Inflammatory macrophage (primary cell): ENCODE measurements at regions not wholly inside any gene's neighbourhood (a gene's known extent, or its start where the extent isn't known, plus 50 kb on each side); places are given as distances from the start of the nearest gene placed in this dataset.
"Not testable (repeated sequence)": the region's sequence is repeated elsewhere in the genome, so short reads cannot be mapped to it uniquely, and the experiment has no call there.

Experiments used
- DNase-seq, 2 donors: peaks; one replicate each; pipeline ENCODE4 v3.0.0-alpha.2; 2020 to 2022

GRCh38 chr5:97955450-97955849 lies 772.4 kb upstream of the RIOK2 start:
- DNase-seq, result no peak

GRCh38 chr5:97967292-97967691 lies 784.2 kb upstream of the RIOK2 start:
- DNase-seq, result no peak

DNA sequence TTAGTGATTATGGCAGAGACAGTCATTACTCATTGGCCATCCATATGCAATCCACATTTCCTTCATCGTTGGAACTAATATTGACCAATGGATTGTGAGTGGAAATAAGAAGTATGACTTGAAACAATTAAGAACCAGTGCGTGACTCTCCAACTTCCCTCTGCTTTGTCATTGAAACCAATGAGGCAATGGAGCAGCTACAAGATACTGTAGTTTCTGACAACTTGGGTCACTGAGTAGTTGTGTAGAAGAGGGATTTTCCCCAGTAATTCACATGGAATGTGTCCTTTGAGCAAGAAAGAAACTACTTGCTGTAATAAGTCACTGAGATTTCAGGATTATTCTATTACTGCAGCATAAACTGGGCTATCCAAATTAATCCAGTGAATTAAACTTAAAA lies 785.3 kb upstream of the RIOK2 start:
- DNase-seq, result no peak

DNA sequence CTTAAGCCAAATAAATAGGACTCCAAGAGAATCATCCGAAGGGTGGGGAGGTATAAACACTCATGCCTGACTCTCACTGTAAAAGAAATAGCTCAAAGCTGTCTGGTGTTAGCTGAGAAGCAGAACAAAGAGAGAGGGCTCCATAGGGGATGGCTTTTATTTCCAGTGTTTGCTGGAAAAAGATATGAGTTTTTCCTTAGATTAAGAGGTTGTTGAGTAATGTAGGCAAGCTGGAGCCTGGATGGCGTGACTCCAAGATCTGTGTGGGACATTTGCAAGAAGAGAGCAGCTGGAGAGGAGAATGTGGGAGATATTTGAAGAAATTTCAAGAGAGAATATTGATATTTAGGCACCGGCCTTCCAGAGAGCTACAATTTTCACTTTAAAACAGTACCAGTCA lies 793.7 kb upstream of the RGMB start:
- DNase-seq, result no peak

DNA sequence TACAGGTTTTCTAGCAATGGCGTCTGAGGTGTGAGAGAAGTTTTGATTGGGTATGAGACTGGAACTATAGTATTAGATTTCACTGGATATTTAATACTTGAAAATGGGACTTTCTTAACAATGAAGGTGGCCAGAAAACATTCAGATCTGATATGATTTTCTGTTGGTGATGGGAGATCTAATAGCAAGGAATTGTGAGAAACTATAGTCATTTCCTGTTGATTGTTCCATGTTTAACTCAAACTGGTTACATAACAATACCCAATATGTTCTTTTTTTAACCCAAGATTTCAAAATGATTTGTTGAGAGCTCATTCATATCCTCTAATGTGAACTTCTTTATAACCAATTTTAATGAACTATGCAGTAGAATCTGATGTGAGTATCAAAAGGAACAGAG lies 793.2 kb upstream of the RGMB start:
- DNase-seq, result no peak

DNA sequence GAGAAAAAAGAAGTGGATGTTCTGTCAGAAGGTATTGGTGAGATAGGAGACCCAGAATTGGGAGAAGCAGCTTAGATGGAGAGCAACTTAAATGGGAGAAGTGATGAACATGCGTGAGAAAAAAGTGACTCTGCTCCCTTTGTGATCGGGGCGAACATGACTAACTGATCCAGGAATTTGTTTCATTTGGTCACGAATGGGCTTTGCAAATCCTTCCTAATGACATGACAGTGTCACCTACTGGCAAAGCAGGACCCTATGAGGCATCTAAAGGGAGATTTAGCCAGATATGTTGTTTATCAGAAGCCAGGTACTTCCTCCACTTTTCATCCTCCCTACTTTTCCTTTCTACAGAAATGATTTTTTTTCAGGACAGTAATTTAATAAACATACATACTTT lies 787.4 kb upstream of the RGMB start:
- DNase-seq, result no peak

GRCh38 chr5:97991236-97991635 lies 782.2 kb upstream of the RGMB start:
- DNase-seq, result no peak

DNA sequence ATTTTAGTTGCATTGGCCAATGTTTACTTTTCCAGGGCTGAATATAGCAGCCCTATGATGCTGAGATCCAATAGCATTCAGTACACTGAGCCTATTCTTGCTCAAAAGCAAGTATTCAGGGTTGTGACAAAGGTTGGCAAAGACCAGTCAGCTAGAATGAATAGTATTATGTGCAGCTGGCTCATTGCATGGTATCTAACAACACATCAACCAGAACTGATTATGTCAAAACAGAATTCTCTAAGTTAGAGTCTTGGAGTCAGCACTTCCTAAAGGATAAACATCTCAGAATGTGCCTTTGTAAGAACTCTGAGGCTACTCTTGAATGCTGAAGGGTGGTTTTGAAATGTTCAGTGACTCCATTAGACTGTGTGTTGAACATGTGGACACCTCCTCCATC lies 774.5 kb upstream of the RGMB start:
- DNase-seq, result no peak

- no peak for DNase-seq
Observed at GRCh38 chr5:98004463-98004862, 769.0 kb upstream of the RGMB start.

GRCh38 chr5:98016771-98017170 lies 756.7 kb upstream of the RGMB start:
- no peak for DNase-seq

DNA sequence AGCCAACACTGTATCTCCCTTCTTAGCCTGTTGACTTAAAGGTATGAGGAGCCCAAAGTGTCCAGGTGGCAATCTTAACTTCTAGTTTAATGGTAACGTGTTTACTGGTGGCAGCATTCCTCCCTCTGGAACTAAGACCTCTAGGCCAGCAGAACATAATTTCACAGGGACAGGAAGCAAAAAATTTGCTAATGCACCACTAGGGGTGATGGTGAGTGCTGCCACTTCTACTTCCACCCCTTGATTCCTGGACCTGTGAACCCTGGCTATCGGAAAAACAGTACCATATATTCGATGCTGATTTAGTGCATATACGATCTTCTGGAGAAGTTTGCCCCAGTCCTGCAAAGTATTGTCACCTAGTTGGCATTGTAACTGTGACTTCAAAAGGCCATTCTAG lies 743.2 kb upstream of the RGMB start:
- not testable (repeated sequence) for DNase-seq

- DNase-seq, result not testable (repeated sequence)
Observed at GRCh38 chr5:98031036-98031435, 742.4 kb upstream of the RGMB start.

DNA sequence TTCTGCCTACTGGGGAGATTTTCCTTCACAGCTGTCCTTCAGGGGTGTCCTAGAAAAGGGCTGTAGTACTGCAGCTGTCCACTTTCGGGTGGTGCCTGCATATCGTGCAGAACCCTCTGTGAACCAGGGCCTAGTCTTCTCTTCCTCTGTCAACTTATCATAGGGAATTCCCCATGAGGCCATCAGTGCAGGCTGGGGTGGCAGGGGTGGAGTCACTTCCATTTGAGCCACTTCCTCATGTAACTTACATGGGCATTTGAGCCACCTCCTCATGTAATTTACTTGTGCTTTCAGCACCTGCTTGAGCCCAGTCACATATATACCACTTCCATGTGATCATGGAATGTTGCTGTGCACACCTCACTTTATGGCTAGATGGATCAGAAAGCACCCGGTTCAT lies 742.0 kb upstream of the RGMB start:
- no peak for DNase-seq

DNA sequence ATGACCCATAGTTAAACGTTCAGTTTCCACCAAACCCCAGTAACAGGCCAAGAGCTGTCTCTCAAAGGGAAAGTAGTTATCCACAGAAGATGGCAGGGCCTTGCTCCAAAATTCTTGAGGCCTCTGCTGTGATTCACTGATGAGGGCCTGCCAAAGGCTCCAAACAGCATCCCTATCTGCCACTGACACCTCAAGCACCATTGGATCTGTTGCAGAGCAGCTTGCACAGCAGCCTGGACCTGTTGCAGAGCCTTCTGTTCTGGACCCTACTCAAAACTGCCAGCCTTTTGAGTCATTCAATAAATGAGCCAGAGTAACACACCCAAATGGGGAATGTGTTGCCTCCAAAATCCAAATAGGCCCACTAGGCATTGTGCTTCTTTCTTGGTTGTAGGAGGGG lies 741.5 kb upstream of the RGMB start:
- no peak for DNase-seq

DNA sequence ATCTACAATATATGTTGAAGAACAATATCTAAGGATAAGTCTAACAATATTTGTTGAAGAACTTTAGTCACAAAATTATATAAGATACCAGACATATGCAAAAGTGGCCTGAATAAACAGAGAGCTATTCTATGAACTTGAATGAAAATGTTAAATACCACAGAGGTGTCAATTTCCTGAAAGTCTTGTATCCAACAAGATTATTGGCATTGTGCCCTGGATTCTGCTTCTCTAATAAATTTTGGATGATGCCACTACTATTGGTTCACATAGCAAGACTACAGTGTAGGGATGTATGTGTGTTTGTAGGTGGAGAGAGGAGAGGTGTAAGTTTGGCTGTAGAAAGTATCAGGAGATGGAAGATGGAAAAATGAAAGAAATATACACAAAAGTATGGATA lies 731.8 kb upstream of the RGMB start:
- DNase-seq, result no peak

DNA sequence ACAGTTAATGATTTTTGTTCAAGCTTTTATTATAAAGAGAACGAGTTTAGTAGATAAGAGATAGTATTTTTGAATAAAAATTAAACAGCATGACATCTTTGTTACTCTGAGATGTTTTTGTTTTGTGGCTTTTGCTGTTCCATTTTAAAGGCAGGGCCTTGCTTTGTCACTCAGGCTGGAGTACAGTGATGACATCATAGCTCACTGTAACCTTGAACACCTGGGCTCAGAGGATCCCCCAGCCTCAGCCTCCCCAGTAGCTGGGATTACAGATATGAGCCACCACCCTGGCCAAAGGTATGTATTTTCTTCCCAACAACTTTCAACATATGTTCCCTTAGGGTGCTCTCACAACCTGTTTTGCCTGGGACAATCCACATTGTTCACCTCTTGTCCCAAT lies 730.9 kb upstream of the RGMB start:
- no peak for DNase-seq

- DNase-seq, result no peak
Observed at GRCh38 chr5:98042961-98043360, 730.5 kb upstream of the RGMB start.

GRCh38 chr5:98050583-98050982 lies 722.9 kb upstream of the RGMB start:
- DNase-seq, result no peak

DNA sequence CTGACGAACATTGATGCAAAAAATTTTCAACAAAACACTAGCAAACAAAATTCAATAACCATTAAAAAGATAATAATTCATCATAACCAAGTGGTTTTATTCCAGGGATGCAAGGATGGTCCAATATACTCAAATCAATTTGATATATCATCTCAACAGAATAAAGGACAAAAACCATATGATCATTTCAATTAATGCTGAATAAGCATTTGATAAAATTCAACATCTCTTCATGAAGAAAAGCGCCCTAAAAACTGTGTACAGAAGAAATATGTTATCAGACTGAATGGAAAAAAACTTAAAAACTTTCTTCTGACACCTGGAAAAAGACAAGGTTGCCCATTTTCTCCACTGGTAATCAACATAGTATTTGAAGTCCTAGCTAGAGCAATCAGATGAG lies 720.3 kb upstream of the RGMB start:
- no peak for DNase-seq

DNA sequence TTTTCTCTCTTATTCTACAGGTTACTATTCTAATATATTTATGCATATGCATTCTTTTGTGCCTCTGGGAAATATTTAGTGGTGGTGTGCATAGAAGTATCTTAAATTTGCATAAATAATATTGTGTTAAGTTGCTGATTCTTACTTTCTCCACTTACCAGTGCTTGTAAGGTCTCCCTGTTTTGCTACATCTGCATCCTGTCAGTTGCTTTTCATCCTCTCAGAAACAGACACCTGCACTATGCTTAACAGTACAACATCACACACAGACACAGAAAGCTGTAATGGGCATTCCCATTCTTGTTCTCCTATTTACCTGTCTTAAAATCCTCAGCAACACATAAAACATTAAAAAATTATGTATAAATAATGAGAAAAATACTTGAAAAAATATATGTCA lies 713.3 kb upstream of the RGMB start:
- DNase-seq, result no peak

DNA sequence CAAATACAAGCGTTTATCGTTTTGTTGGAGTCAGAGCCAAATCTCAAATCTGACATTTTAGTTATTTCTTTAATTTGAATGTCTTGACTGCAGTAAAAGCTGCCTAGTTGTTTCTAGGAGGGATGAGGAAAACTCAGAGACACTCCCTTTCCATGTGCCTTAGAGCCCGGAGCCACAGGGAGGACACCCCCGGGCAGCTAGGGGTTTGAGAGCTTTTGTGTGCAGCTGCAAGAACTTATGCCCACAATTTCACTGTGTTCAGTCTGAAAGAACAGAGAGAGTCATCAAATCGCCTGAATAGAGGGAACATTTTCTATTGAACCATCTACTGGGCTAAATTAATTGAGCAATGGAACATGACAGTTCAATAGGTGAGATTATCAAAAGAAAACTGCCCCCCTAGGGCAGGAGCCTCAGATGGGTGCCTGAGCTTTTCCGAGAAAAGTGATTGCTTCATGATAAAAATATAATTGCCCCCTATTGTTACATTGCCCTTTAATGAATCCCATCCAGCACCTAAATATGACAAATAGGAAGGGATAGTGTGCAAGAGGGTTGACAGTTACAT lies 709.3 kb upstream of the RGMB start:
- no peak for DNase-seq

DNA sequence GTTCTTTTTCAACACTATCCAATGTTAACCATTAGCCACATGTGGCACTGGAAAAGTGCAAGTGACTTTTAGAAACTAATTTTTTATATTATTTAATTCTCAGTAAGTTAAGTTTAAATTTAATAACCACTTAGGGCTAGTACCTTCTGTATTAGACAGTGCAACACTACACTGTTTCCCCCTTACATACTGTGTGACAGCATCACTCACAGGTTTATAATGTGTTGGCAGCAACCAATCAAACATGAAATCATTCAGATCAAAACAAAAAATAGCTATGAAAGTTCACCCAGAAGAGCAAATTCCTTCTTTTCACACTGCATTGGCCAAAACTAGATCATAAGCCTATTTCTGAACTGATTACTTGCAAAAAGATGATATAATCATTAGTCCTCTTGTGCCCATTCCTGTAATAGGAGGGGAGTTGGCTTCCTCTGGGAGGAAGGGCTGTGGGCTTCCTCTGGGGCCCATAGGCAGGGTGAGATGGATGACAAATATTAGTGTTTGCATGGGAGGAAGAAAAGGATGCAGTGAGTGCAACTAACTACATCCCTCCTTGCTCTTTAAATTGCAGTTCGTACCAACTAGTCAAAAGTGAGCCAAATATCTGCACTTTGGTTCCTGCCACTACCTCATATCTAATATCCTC lies 708.1 kb upstream of the RGMB start:
- no peak for DNase-seq

- DNase-seq, result no peak
Observed at GRCh38 chr5:98066910-98067309, 706.6 kb upstream of the RGMB start.

GRCh38 chr5:98069876-98070512 lies 703.5 kb upstream of the RGMB start:
- no peak for DNase-seq

- DNase-seq, result no peak
Observed at GRCh38 chr5:98072921-98073320, 700.5 kb upstream of the RGMB start.
